ENCODE measurements at regions not wholly inside any gene's neighbourhood (a gene's known extent, or its start where the extent isn't known, plus 50 kb on each side); places are given as distances from the start of the nearest gene placed in this dataset.
"Not testable (repeated sequence)": the region's sequence is repeated elsewhere in the genome, so short reads cannot be mapped to it uniquely, and the experiment has no call there.

GRCh38 chr4:56142088-56142487 is 193.3 kb downstream of the CEP135 start:
- H3K4me1 Mint-ChIP-seq, result no peaks in the 10 kb centered on the region

GRCh38 chr4:56139241-56139827 is 190.6 kb downstream of the CEP135 start:
- no peaks in the 10 kb centered on the region for H3K9me3 Mint-ChIP-seq
- peak overlapping the region in 1 of 6 donors; percentile 15 for H3K27ac Mint-ChIP-seq
- no peak overlapping the region for H3K4me3 Mint-ChIP-seq
- H3K4me1 Mint-ChIP-seq, result no peaks in the 10 kb centered on the region
- ATAC-seq (ENCODE audit: low read depth in 2 of 2) (no peak), DNase-seq (no peak)
- H3K27me3 Mint-ChIP-seq, result peaks cover 0 to 5% (median 0%) of the 10 kb centered on the region in 3 donors
- H3K36me3 Mint-ChIP-seq, result peaks cover 0 to 4% of the 10 kb centered on the region in 2 donors

More at GRCh38 chr4:56142088-56142487, 193.3 kb downstream of the CEP135 start:
- ATAC-seq (ENCODE audit: low read depth in 2 of 2) (no peak), DNase-seq (no peak)
- Mint-ChIP-seq H3K36me3 (no peaks in the 10 kb centered on the region), H3K27ac (no peak overlapping the region), H3K4me3 (no peak overlapping the region), H3K9me3 (no peaks in the 10 kb centered on the region), H3K27me3 (peaks cover 0 to 5% (median 0%) of the 10 kb centered on the region in 3 donors)

DNA sequence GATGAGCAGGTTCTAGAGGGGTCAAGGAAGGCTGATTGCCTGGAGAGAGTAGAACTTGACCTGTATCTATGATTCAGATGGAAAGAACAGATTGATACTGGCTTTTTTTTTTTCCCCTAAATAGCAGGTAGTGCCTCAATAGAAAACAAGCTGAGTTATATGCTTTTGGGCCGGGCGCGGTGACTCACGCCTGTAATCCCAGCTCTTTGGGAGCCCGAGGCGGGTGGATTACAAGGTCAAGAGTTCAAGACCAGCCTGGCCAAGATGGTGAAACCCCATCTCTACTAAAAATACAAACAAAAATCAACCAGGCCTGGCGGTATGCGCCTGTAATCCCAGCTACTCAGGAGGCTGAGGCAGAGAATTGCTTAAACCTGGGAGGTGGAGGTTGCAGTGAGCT is 186.1 kb downstream of the CEP135 start:
- H3K4me1 Mint-ChIP-seq; H3K27me3 Mint-ChIP-seq; ATAC-seq (ENCODE audit: low read depth in 2 of 2); DNase-seq; H3K4me3 Mint-ChIP-seq; H3K36me3 Mint-ChIP-seq; H3K9me3 Mint-ChIP-seq: not testable (repeated sequence)
- peak overlapping the region in 1 of 6 donors; percentile 65 for H3K27ac Mint-ChIP-seq

- DNase-seq (no peak), ATAC-seq (ENCODE audit: low read depth in 2 of 2) (no peak)
- Mint-ChIP-seq H3K27ac (no peak overlapping the region), H3K4me3 (no peak overlapping the region), H3K36me3 (peaks cover 0 to 4% of the 10 kb centered on the region in 2 donors), H3K9me3 (no peaks in the 10 kb centered on the region), H3K27me3 (no peaks in the 10 kb centered on the region), H3K4me1 (peaks cover 3 to 5% (median 4%) of the 10 kb centered on the region in 3 donors)
Measured at GRCh38 chr4:56134266-56134665, 185.5 kb downstream of the CEP135 start.

DNA sequence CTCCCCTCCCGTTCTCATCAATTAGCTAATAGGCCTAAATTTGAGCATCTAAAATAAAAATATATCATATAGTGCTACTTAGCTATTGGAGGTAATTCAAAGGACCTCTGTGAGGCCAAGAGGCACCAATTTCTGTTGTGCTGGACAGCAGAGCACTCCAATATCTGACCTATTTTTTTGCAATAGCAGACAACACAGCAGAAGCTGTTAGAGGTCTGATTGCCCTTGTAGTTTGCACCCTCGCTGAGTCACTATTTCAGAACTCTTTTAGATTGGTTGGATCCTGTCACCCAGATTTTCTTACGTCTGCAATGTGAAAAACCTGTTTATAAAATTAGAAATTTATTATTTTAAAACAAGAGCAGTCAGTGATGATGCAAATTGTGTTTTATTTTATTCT is 184.1 kb downstream of the CEP135 start:
- no peaks in the 10 kb centered on the region for H3K9me3 Mint-ChIP-seq
- no peak for ATAC-seq (ENCODE audit: low read depth in 2 of 2)
- H3K27me3 Mint-ChIP-seq, result no peaks in the 10 kb centered on the region
- no peak for DNase-seq
- no peak overlapping the region for H3K4me3 Mint-ChIP-seq
- peaks cover 3 to 5% (median 4%) of the 10 kb centered on the region in 3 donors for H3K4me1 Mint-ChIP-seq
- no peak overlapping the region for H3K27ac Mint-ChIP-seq
- peaks cover 0 to 4% of the 10 kb centered on the region in 2 donors for H3K36me3 Mint-ChIP-seq

DNA sequence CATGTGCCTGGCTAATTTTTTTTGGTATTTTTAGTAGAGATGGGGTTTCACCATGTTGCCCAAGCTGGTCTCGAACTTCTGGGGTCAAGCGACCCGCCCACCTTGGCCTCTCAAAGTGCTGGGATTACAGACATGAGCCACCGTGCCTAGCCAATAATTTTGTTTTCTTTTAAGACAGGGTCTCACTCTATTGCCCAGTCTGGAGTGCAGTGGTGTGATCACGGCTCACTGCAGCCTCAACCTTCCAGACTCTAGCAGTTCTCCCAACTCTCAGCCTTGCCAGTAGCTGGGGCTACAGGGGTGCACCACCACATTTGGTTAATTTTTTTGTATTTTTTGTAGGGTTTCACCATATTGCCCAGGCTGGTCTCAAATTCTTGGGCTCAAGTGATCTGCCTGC is 183.4 kb downstream of the CEP135 start:
- not testable (repeated sequence) for ATAC-seq (ENCODE audit: low read depth in 2 of 2); H3K27ac Mint-ChIP-seq; H3K36me3 Mint-ChIP-seq; H3K27me3 Mint-ChIP-seq; H3K4me1 Mint-ChIP-seq; H3K9me3 Mint-ChIP-seq; H3K4me3 Mint-ChIP-seq; DNase-seq

GRCh38 chr4:56130606-56131155 is 181.9 kb downstream of the CEP135 start:
- Mint-ChIP-seq H3K4me3 (no peak overlapping the region), H3K4me1 (peaks cover 3 to 5% (median 4%) of the 10 kb centered on the region in 3 donors), H3K27ac (peak overlapping the region in 1 of 6 donors; percentile 3), H3K9me3 (no peaks in the 10 kb centered on the region), H3K27me3 (peaks cover 0 to 7% (median 0%) of the 10 kb centered on the region in 3 donors), H3K36me3 (peaks cover 0 to 4% of the 10 kb centered on the region in 2 donors)
- ATAC-seq (ENCODE audit: low read depth in 2 of 2) (no peak), DNase-seq (no peak)

GRCh38 chr4:56129431-56129861 is 180.7 kb downstream of the CEP135 start:
- Mint-ChIP-seq H3K4me3 (no peak overlapping the region), H3K36me3 (peaks cover 0 to under 1% of the 10 kb centered on the region in 2 donors), H3K4me1 (peaks cover 3 to 5% (median 4%) of the 10 kb centered on the region in 3 donors), H3K9me3 (no peaks in the 10 kb centered on the region), H3K27me3 (peaks cover 0 to 7% (median 0%) of the 10 kb centered on the region in 3 donors), H3K27ac (peak overlapping the region in 1 of 6 donors; percentile 1)
- DNase-seq (no peak), ATAC-seq (ENCODE audit: low read depth in 2 of 2) (no peak)

DNA sequence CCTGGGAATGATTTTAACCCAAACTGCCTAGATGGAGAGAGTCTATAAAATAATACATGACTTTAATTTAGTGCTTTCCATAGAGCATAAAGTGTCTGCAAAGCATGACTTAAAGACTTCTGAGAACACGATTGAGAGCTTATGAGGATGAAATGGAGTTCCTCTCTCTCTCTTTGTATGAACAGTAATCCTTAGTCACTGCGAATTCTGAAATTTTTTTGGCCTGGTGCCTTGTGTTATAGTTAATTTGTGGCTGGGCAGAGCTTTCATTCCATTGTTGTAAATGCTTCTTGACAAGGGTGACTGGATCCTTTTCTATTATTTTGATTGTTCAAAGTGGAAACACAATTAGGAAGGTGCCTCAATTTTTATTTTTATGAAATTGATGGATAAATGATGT is 179.5 kb downstream of the CEP135 start:
- H3K4me3 Mint-ChIP-seq, result no peak overlapping the region
- no peak overlapping the region for H3K27ac Mint-ChIP-seq
- H3K9me3 Mint-ChIP-seq, result no peaks in the 10 kb centered on the region
- H3K36me3 Mint-ChIP-seq, result no peaks in the 10 kb centered on the region
- H3K4me1 Mint-ChIP-seq, result peaks cover 3 to 5% (median 4%) of the 10 kb centered on the region in 3 donors
- peaks cover 0 to 7% (median 3%) of the 10 kb centered on the region in 3 donors for H3K27me3 Mint-ChIP-seq
- no peak for ATAC-seq (ENCODE audit: low read depth in 2 of 2)
- DNase-seq, result no peak

- H3K4me3 Mint-ChIP-seq, result no peak overlapping the region
- no peak overlapping the region for H3K27ac Mint-ChIP-seq
- H3K4me1 Mint-ChIP-seq, result peaks cover 3 to 5% (median 4%) of the 10 kb centered on the region in 3 donors
- H3K36me3 Mint-ChIP-seq, result no peaks in the 10 kb centered on the region
- DNase-seq (no peak), ATAC-seq (ENCODE audit: low read depth in 2 of 2) (no peak)
- peaks cover 0 to 7% (median 5%) of the 10 kb centered on the region in 3 donors for H3K27me3 Mint-ChIP-seq
- H3K9me3 Mint-ChIP-seq, result no peaks in the 10 kb centered on the region
Measured at GRCh38 chr4:56127716-56128115, 179.0 kb downstream of the CEP135 start.

- Mint-ChIP-seq H3K36me3 (no peaks in the 10 kb centered on the region), H3K4me1 (no peaks in the 10 kb centered on the region), H3K27ac (no peak overlapping the region), H3K27me3 (peaks cover 0 to 7% (median 5%) of the 10 kb centered on the region in 3 donors), H3K9me3 (no peaks in the 10 kb centered on the region), H3K4me3 (no peak overlapping the region)
- no peak for DNase-seq
- ATAC-seq (ENCODE audit: low read depth in 2 of 2), result no peak
Measured at GRCh38 chr4:56123547-56123946, 174.8 kb downstream of the CEP135 start.

GRCh38 chr4:56123051-56123450 is 174.3 kb downstream of the CEP135 start:
- H3K27ac Mint-ChIP-seq, result no peak overlapping the region
- H3K27me3 Mint-ChIP-seq, result peaks cover 0 to 7% (median 5%) of the 10 kb centered on the region in 3 donors
- no peaks in the 10 kb centered on the region for H3K4me1 Mint-ChIP-seq
- no peak overlapping the region for H3K4me3 Mint-ChIP-seq
- no peak for ATAC-seq (ENCODE audit: low read depth in 2 of 2)
- DNase-seq, result no peak
- no peaks in the 10 kb centered on the region for H3K36me3 Mint-ChIP-seq
- no peaks in the 10 kb centered on the region for H3K9me3 Mint-ChIP-seq

- Mint-ChIP-seq H3K4me3 (no peak overlapping the region), H3K27ac (no peak overlapping the region), H3K4me1 (peaks cover 0 to 9% (median 7%) of the 10 kb centered on the region in 3 donors), H3K27me3 (peaks cover 0 to 5% (median 0%) of the 10 kb centered on the region in 3 donors), H3K36me3 (no peaks in the 10 kb centered on the region), H3K9me3 (no peaks in the 10 kb centered on the region)
- DNase-seq (no peak), ATAC-seq (ENCODE audit: low read depth in 2 of 2) (no peak)
Measured at GRCh38 chr4:56118845-56119244, 170.1 kb downstream of the CEP135 start.

- Mint-ChIP-seq H3K27me3 (peaks cover 0 to under 1% (median 0%) of the 10 kb centered on the region in 3 donors), H3K4me3 (no peak overlapping the region), H3K4me1 (peaks cover 0 to 9% (median 7%) of the 10 kb centered on the region in 3 donors), H3K36me3 (no peaks in the 10 kb centered on the region), H3K9me3 (no peaks in the 10 kb centered on the region), H3K27ac (no peak overlapping the region)
- DNase-seq (no peak), ATAC-seq (ENCODE audit: low read depth in 2 of 2) (no peak)
Measured at GRCh38 chr4:56118055-56118454, 169.3 kb downstream of the CEP135 start.

Measured in naive B cell (primary cell).